Fibroblast of pulmonary artery (primary cell): ENCODE measurements at regions not wholly inside any gene's neighbourhood (a gene's known extent, or its start where the extent isn't known, plus 50 kb on each side); places are given as distances from the start of the nearest gene placed in this dataset.

ENCODE experiments used
- DNase-seq: peaks from one replicate; pipeline ENCODE4 v3.0.0-alpha.2; 2010; ENCODE audit warnings: low read depth
- H3K4me3 ChIP-seq: replicated peaks from 2 replicates; pipeline ENCODE4 v1.5.1; 2011; ENCODE audit warnings: low read depth, mild to moderate bottlenecking, control low read depth, low read length, moderate library complexity
- TF ChIP-seq, protein P1 (sequence below): IDR thresholded peaks from 2 replicates; pipeline ENCODE4 v1.5.1; 2011; ENCODE audit warnings: mild to moderate bottlenecking, control low read depth, low read length, inconsistent platforms; ENCODE audit errors: missing control alignments

DNA sequence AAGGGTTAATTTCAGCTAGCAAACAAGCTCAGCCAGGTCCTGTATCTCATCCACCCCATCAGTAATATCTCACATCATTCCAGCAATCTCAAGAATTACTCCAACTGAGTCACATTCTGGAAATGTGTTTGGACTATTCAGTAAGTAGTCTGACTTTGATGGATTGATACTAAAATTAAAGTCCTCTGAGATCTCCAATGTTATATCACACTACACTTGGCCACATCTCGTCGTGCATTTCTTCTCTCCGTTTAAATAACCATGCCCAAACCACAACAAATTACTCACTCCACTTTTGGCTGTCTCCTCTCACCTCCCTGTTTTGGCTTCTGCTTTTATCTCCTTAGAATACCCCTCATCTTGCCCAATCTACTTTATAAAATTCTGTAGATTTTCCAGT lies 292.2 kb downstream of the PYDC2 start:
- TF ChIP-seq, protein P1, sequence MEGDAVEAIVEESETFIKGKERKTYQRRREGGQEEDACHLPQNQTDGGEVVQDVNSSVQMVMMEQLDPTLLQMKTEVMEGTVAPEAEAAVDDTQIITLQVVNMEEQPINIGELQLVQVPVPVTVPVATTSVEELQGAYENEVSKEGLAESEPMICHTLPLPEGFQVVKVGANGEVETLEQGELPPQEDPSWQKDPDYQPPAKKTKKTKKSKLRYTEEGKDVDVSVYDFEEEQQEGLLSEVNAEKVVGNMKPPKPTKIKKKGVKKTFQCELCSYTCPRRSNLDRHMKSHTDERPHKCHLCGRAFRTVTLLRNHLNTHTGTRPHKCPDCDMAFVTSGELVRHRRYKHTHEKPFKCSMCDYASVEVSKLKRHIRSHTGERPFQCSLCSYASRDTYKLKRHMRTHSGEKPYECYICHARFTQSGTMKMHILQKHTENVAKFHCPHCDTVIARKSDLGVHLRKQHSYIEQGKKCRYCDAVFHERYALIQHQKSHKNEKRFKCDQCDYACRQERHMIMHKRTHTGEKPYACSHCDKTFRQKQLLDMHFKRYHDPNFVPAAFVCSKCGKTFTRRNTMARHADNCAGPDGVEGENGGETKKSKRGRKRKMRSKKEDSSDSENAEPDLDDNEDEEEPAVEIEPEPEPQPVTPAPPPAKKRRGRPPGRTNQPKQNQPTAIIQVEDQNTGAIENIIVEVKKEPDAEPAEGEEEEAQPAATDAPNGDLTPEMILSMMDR = no peak
- H3K4me3 ChIP-seq = no peak overlapping the region
- DNase-seq = no peak

DNA sequence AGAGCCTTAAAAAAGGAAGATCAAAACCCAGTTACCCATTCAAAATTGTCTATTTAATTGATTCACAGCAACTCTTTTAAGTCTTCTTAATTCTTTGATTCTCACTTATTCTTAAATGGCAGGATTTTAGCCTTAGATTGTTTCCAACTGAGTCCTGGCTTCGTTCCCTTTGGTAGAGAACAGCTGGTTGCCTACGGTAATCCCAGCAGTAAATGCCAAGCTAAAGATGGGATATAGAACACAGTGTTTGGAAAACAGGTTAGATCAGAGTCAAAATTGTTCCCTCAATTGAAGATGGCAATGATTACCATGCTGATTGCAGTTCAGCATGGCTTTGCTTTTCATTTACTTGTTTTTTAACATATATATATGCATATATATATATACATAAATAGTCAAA lies 300.9 kb downstream of the PYDC2 start:
- TF ChIP-seq, protein P1 = no peak
- H3K4me3 ChIP-seq = no peak overlapping the region
- peak; percentile 18 for DNase-seq

DNA sequence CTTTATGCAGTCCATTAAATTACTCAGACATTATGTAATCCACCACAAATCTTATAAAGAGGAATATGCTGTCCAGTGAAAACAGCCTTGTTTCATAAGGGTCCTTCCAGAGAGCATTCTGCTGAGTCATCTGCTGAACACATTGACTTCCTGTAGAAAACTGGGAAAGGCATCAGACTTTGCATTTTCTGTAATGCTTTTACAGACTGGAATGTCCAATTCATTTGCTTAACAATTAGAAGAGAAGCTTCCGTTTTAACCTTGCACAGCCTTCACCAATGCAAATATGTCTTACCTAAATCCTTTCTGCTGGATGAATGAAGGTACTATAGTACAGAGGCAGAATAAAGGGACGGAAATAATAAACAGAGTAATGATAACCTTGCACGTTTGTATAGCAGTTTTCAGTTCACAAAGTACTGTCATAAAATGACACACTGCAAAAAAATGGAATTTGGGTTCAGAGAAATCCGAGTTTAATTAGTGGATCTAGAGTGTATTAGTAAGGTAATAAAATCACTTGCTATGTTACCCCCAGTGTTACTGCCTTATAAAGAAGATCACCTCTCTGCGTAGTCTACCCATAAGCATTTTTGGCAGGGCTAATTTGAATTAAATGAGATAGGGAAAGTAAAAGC lies 301.5 kb downstream of the PYDC2 start:
- no peak overlapping the region for H3K4me3 ChIP-seq
- TF ChIP-seq, protein P1 = no peak
- peak; percentile 85 for DNase-seq

DNA sequence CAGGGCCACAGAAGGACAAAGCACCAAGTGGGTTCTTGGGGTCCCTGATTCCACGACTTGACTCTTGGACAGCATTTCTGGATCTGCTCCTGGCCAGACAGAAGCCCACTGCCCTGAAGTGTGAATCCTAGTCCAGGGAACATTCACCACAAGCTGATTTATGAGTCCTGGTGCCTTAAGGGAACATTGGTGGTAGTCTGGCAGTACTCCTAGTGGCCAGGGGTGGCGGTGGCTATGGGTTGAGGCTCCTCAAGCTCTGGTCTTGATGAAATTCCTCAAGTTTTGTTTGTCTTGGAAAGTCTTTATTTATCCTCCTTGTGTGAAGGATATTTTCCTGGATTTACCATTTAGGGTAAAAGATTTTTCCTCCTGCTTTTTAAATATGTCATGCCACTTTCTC lies 307.5 kb downstream of the PYDC2 start:
- no peak overlapping the region for H3K4me3 ChIP-seq
- no peak for DNase-seq
- TF ChIP-seq, protein P1 = no peak

DNA sequence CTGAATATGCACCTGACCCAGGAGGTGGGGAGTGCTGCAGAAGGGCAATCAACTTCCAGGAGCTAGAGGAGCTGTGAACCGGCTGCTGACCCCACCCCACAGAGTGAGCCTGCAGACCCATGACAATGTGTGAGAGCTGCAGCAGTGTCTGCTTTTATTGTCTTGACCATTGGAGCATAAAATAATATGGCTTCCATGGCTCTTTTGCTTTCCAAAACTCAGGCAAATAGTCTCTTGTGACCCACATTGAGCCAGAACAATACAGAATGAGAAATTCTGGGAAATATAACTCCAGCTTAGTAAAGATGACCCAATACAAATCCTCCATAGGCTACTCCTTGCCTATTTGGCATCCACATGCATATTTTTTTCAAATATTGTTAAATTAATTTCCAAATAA lies 309.6 kb downstream of the PYDC2 start:
- H3K4me3 ChIP-seq = no peak overlapping the region
- TF ChIP-seq, protein P1 = no peak
- DNase-seq = no peak

DNA sequence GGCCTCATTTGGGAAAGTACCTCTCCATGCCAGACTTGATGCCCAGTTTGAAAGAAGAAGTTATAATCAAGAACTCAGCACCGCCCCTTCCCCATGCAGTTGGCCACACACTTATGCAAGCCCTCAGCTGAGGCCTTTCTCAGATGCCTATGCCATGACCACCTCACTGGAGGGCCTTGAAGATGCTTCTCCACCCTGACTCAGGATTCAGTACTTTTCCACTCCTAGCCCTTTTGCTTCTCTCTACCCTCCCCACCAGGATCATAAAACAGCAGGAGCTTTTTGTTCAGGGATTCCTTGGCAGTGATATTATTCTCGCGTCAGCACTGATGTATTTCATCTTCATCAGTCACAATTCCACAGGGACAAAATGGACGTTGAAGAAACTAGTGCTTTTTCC lies 313.5 kb downstream of the PYDC2 start:
- no peak overlapping the region for H3K4me3 ChIP-seq
- DNase-seq = peak; percentile 20
- TF ChIP-seq, protein P1 = no peak
